Activated gamma-delta T cell treated with Interleukin-2 at 50 U/mL for 16 hours (primary cell): ENCODE measurements at regions not wholly inside any gene's neighbourhood (a gene's known extent, or its start where the extent isn't known, plus 50 kb on each side); places are given as distances from the start of the nearest gene placed in this dataset.
"Not testable (repeated sequence)": the region's sequence is repeated elsewhere in the genome, so short reads cannot be mapped to it uniquely, and the experiment has no call there.

Source experiments
- DNase-seq: peaks from one replicate; pipeline ENCODE4 v3.0.0-alpha.2; 2020

- no peak for DNase-seq
Observed at GRCh38 chr10:3968727-3969126, 183.7 kb upstream of the KLF6 start.

- DNase-seq: no peak
Observed at GRCh38 chr10:3964516-3964915, 179.5 kb upstream of the KLF6 start.

- DNase-seq: no peak
Observed at GRCh38 chr10:3963191-3963673, 178.2 kb upstream of the KLF6 start.

- DNase-seq: peak; percentile 69
Observed at GRCh38 chr10:3961082-3961481, 176.1 kb upstream of the KLF6 start.

- DNase-seq: no peak
Observed at GRCh38 chr10:3960496-3960895, 175.5 kb upstream of the KLF6 start.

GRCh38 chr10:3959370-3960325, 174.6 kb upstream of the KLF6 start:
- no peak for DNase-seq

GRCh38 chr10:3958472-3958996, 173.5 kb upstream of the KLF6 start:
- no peak for DNase-seq

- DNase-seq: no peak
Observed at GRCh38 chr10:3955955-3956617, 171.1 kb upstream of the KLF6 start.

GRCh38 chr10:3955493-3955892, 170.5 kb upstream of the KLF6 start:
- DNase-seq: no peak

GRCh38 chr10:3954615-3955014, 169.6 kb upstream of the KLF6 start:
- DNase-seq: no peak

- DNase-seq: not testable (repeated sequence)
Observed at GRCh38 chr10:3954007-3954406, 169.0 kb upstream of the KLF6 start.

GRCh38 chr10:3951993-3952392, 167.0 kb upstream of the KLF6 start:
- no peak for DNase-seq

GRCh38 chr10:3950676-3951275, 165.8 kb upstream of the KLF6 start:
- peak; percentile 75 for DNase-seq

GRCh38 chr10:3949711-3950110, 164.7 kb upstream of the KLF6 start:
- DNase-seq: no peak

GRCh38 chr10:3948843-3949242, 163.8 kb upstream of the KLF6 start:
- DNase-seq: peak; percentile 84

GRCh38 chr10:3946234-3947229, 161.5 kb upstream of the KLF6 start:
- no peak for DNase-seq

- DNase-seq: no peak
Observed at GRCh38 chr10:3945026-3945425, 160.0 kb upstream of the KLF6 start.

- DNase-seq: no peak
Observed at GRCh38 chr10:3944591-3944990, 159.6 kb upstream of the KLF6 start.

GRCh38 chr10:3943695-3944257, 158.8 kb upstream of the KLF6 start:
- DNase-seq: no peak

- DNase-seq: no peak
Observed at GRCh38 chr10:3942937-3943489, 158.0 kb upstream of the KLF6 start.

GRCh38 chr10:3941676-3942075, 156.7 kb upstream of the KLF6 start:
- no peak for DNase-seq
